Gastrocnemius medialis (tissue), 4 donors: ENCODE measurements at regions not wholly inside any gene's neighbourhood (a gene's known extent, or its start where the extent isn't known, plus 50 kb on each side); places are given as distances from the start of the nearest gene placed in this dataset.

ENCODE experiments used
- POLR2A ChIP-seq, 2 donors: fragments of 450-650 bp; IDR thresholded peaks; one replicate each; pipeline ENCODE4 v1.6.1; 2017; ENCODE audit warnings: antibody characterized with exemption in 2 of 2, mild to moderate bottlenecking in 2 of 2, moderate library complexity in 2 of 2
- TF ChIP-seq, protein P1 (sequence below), 5 experiments: fragments of 450-650 bp in 3 of 5; fragments of 200-600 bp in 2 of 5; sonication (generic) in 2 of 5; IDR thresholded peaks in 4 of 5; conservative IDR thresholded peaks in 1 of 5; 1 replicate in 4 of 5; 2 replicates in 1 of 5; pipeline ENCODE4 v1.5.1; 2016 to 2019; ENCODE audit warnings: antibody characterized with exemption in 5 of 5, mild to moderate bottlenecking in 3 of 5, moderate library complexity in 3 of 5

DNA sequence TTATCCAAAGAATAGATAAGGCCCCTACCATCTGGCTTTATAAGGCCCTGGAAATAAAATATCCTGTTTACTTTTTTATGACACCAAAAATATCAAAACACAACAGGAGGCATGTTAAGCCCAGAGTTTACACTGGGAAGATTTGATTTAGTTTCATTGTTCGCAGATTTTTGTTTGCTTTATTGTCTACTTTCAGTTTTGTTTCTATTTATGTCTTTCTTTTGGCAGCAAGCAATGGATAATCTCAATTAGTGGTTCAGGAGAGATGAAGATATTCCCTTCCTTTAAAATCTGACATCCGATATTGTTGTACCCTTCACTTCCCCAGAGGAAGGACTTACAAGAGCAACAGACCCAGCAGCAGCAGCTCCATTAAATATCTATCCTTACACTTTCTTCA is 249.4 kb upstream of the ARPP21 start:
- TF ChIP-seq, protein P1, sequence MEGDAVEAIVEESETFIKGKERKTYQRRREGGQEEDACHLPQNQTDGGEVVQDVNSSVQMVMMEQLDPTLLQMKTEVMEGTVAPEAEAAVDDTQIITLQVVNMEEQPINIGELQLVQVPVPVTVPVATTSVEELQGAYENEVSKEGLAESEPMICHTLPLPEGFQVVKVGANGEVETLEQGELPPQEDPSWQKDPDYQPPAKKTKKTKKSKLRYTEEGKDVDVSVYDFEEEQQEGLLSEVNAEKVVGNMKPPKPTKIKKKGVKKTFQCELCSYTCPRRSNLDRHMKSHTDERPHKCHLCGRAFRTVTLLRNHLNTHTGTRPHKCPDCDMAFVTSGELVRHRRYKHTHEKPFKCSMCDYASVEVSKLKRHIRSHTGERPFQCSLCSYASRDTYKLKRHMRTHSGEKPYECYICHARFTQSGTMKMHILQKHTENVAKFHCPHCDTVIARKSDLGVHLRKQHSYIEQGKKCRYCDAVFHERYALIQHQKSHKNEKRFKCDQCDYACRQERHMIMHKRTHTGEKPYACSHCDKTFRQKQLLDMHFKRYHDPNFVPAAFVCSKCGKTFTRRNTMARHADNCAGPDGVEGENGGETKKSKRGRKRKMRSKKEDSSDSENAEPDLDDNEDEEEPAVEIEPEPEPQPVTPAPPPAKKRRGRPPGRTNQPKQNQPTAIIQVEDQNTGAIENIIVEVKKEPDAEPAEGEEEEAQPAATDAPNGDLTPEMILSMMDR (IDR thresholded peaks at IDR 0.05 in 4 of 5, conservative IDR thresholded peaks at IDR 0.05 in 1 of 5): no peak
- no peak for TF ChIP-seq POLR2A (IDR thresholded peaks at IDR 0.05)
